ENCODE measurements at regions not wholly inside any gene's neighbourhood (a gene's known extent, or its start where the extent isn't known, plus 50 kb on each side); places are given as distances from the start of the nearest gene placed in this dataset.
"Not testable (repeated sequence)": the region's sequence is repeated elsewhere in the genome, so short reads cannot be mapped to it uniquely, and the experiment has no call there.

DNA sequence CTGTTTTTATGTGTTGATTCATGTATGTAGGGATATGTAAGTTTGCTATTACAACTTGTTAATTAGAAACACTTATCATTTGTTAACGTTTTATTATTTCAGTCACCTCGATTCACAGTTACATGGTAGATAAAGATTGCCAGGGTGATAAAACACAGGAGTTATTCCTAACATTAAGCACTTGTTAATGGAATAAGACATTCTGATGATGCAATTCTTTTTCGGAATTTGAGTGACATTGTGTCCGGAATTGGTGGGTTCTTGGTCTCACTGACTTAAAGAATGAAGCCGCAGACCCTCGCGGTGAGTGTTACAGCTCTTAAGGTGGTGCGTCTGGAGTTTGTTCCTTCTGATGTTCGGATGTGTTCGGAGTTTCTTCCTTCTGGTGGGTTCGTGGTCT lies 624.0 kb upstream of the CITED2 start:
- DNase-seq: not testable (repeated sequence)

DNA sequence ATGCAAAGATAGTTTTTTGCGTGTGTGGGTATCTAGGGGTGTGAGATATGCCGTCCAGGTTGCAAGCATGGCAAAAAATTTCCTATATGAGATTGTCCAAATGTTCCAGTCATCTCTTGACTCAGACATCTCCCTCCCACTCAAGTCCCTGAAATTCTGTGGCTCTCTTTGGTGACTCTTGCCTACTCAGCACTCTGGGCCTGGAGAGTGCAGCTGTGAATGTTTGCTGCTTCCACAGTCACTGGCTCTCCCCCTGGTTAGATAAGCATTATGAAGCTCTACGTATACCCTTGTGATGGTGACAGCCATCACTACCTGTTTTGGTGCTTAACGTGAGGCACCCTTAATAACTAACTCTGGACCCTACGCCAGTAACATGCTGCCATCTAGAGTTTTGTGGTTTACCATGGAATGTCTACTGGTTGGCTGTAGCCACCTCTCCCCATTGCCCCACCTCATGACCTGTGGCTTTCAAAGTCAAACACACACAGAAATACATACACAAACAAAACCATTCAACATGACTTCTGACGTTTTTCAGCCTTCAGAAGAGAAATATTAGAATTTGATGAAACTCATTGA lies 621.9 kb upstream of the CITED2 start:
- no peak for DNase-seq

DNA sequence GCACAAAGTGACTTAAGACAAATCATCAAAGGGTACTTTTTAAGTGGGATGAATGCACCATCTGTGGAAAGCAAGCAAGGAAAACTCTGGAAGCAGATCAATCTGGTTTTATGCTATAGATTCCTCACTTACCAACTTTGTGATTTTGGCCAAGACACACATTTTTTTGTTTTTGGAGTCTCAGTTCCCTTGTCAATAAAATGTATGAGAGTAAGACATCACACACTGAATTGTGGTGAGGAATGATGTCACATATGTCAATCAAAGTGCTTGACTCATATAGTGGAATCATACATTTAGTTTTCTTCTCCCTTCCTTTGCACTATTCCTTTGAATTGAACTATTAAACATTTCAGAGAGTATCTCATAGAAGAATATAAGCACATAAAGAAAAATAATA lies 620.5 kb upstream of the CITED2 start:
- DNase-seq: no peak

DNA sequence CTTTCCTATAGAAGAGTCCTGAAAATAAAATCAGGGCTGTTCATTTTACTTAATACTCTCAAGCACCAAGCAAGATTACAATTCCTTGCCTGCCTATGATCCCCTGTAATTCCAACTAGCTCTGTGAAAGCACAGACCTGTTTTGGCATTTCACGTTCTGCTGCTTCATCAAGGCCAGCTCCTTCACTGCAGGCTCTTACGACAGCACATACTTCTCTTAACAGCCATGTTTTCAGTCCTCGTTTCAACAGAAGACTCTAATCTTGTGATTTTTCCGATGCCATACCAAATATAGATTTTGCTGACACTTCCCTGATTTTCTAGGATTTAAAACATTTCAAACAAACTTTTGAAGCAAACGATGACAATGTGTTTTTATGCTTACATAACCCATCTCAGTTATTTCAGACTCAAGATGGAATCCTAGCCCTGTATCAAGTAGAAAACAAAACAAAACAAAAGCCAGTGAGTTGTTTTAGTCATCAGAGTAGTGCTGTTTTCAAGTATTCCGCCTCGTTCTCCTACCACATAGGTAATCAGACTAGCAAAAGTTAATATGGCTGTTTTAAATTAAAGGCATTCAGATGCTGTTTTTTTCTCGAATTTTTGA lies 616.5 kb upstream of the CITED2 start:
- no peak for DNase-seq

DNA sequence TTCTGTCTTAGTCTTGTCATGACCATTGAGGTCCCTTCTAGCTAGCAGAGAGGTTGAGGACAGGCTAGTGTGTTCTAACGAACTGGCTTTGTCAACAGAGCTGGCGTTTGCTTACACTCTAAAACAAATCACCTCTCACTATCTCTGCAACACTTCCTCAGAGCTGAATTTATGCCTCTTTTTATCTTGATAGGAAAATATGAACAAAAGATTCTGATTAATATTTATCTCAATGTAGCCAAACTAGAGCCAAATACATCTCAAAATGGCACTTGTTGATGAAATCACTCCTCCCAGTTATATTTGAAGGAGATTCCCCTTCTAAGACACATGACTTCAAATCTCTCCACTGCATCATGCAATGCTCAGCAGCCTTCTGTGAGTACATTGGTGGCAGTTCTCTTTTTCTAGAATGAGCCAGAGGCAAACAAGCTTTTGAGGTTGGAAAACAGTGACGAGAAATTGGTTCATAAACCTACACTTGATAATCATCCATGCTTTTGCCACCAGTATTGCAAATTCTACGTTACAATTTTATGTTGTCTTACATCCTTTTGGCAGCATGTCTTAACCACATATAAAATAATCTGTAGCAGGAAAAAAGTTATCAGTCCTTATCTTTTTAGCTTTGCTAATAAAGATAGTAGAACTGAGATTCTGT lies 615.7 kb upstream of the CITED2 start:
- DNase-seq: no peak

DNA sequence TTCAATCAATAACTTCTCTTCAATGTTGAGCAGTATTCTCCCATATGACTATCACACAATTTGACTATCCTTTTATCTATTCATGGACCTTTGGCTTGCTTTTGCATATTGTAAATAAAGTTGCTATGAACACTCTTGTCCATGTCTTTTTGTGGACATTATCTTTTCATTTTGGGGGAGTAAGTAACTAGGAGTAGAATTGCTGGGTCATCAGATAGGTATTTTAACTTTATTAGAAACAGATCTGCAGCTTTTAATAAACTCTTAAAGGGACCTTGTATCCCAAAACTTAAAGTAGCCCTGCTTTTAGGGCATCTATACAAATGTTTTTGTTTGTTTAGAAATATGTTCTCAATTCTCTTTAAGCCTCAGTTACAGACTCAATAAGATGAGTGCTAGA lies 614.2 kb upstream of the CITED2 start:
- no peak for DNase-seq

DNA sequence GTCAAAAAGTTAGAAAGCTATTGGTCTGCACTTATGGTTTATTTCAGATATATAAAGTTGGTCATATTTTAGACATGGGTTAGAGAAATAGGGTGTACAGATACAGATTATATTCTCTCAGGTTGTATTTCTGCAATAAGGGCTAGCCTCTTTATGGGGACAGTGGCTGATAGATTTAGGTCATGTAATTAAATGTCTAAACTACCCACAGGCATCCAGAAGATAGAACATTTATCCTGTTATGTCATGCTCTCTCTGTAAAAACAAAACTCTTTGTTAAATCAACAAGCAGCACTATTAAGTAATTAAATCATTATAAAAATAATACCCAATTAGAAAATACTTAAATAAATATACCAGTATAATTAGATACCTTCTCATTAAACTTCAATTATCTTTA lies 612.6 kb upstream of the CITED2 start:
- no peak for DNase-seq

DNA sequence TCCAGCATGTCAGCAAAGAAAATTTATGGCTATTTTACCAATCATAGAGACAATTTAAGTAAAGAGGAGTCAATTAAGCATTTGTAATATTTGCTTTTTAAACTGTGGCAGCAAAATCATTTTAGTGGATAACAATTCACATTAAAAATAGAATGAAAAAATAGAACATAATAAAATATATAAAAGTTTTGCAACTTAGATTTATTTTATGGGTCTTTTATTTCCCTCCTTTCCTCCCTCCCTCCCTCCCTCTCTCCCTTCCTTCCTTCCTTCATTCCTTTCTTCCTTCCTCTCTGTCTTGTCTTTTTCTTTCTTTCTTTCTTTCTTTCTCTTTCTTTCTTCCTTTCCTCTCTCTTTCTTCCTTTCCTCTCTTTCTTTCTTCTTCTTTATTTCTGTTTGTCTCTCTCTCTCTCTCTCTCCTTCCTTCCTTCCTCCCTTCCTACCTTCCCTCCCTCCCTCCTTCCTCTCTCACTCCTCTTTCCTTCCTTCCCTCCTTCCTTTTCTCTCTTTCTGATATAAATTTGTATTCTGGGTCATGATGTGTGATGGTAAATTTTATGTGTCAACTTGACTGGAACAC lies 610.9 kb upstream of the CITED2 start:
- DNase-seq: no peak

DNA sequence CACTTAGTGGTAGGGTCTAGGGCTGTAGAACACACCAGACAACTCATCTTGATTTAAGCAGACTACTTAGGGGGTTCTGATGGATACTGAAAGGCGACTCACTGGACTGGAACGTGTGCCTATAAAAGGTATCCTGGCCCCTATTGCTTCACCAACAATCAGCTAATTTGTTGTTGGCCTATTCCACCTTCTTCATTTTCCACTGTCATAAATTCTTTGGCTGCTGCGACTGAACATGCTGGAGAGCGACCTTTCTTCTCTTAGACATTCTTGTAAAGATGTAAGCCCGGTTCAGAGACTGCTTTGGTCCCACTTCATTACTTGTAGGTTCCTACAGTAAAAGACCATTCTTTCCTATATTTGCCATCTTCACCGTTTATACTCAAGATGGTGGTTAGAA lies 609.9 kb upstream of the CITED2 start:
- no peak for DNase-seq

DNA sequence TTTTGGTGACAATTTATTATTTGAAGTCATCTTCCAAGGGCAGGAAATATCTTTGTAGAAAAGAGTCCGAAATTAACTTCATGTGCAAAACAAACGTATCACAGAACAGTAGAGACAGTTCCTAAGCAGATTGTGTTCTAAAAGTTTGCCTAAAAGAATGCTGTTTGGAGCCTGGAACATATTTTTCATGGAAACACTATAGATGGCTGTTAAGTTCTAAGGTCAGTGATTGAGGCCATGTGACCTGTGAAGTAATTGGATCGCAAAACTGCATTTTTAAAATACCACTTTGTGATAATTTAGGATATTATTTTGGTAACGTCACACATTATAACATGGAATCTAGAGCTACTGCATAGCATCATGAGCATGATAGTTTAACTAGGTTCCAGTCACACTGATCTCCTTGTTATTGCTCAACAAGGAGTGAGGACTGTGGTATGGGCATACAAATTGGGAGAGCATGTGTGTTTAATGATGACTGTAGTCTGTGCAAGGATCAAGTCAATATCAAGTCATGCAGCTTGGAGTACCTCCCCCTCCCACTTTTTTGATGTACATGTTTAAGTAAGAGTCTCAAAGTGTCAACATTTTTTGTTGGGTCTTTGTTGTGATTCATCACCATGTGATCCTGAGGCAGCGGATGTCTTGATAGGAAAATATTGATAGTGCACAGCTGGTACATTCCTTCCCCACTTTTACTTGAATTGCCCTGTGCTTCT lies 609.3 kb upstream of the CITED2 start:
- DNase-seq: no peak

DNA sequence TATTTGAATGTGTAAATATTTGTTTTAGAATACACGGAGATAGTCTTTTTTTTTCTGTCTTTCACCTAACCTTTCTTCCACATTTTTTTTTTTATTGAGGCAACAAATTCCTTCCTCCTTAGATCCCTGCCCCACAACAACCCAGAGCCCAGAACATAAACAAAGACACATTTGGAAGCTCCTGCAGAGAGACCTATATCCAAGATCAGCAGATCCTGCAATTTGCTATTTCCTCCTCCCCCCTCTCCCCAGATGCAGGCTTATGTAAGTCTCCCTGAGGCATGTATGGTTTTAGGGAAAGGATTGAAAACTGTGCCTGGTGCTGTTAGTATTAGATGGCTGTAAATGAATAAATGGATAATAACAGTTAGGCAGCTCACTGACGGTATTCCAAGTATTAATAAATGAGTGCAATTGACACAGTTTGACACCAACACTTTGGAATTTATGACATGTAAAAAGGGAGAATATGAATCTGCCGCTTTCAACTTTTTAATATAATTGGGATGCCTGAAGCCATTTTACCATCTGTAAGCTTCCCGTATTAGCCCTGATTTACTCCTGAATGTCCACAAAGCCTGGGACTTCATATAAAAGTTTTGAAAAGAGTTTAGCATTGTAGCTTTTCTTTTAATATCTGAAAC lies 608.3 kb upstream of the CITED2 start:
- no peak for DNase-seq

DNA sequence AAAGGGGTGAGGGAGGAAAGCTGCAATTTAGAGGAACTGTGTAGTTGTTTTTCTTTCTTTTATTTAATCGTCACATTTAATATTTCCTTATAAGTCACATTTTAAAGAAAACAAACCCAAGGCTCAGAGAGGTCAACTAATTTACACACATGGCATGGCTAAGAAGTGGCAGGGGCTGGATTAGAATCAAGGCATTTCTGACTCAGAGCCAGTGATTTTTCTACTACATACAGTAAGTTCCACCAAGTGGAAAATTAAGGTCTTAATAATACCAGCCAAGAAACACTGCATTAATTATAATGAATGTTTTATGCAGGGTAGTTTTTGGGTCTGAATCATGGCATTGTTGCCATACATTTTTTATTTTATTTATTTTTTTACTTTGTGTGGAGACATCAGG lies 607.7 kb upstream of the CITED2 start:
- DNase-seq: no peak

DNA sequence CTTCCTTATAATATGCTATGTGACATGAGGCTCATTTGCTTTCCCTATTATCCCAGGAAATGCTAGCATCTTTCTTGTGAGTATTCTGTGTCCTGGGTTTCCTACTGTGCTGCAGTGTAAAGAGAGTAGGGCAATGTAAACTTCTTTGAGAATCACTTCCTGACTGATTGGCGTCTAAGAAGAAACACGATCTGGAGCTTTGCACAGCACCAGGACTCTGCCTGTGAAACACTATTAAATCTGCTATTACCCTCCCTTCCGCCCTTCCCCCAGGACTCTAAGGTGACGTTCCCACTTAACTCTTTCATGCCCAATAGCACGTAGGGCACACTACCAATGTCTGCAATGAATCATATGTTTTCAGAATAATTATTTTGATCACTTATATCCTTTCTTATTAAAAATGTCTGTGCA lies 607.3 kb upstream of the CITED2 start:
- DNase-seq: no peak

DNA sequence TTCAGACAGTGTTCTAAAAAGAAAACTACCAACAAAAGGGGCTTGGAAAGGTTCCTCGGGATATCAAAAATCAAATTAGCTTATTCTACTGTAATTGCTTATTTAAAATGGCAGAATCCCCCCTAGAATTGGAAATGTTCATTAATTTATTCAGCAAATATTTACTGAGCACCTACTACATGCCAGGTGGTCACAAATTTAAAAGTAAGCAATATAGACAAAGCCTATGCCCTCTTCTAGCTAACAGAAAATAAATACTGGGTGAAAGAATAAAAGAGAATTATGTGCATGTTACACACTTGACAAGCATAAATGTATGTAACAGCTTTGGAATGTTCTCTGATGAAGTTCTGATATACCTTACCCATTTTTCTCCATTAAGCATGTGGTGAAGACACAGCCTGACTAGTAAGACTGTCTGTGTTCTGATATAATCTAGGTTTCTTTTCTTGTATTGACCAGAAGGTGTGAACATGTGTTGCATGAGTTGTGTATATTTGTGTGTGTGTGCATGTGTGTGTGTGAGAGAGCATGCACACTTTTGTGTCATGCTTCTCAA lies 606.7 kb upstream of the CITED2 start:
- no peak for DNase-seq

DNA sequence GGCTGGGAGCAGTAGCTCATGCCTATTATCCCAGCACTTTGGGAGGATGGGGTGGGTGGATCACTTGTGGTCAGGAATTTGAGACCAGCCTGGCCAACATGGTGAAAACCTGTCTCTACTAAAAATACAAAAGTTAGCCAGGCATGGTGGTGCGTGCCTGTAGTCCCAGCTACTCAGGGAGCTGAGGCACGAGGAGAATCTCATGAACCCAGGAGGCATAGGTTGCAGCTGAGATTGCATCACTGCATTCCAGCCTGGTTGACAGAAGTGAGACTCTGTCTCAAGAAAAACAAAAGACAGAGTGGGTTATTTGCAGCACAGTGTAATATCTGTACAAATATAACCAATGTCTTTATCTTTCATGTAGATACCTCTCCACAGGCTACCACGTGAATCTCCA lies 606.2 kb upstream of the CITED2 start:
- not testable (repeated sequence) for DNase-seq

DNA sequence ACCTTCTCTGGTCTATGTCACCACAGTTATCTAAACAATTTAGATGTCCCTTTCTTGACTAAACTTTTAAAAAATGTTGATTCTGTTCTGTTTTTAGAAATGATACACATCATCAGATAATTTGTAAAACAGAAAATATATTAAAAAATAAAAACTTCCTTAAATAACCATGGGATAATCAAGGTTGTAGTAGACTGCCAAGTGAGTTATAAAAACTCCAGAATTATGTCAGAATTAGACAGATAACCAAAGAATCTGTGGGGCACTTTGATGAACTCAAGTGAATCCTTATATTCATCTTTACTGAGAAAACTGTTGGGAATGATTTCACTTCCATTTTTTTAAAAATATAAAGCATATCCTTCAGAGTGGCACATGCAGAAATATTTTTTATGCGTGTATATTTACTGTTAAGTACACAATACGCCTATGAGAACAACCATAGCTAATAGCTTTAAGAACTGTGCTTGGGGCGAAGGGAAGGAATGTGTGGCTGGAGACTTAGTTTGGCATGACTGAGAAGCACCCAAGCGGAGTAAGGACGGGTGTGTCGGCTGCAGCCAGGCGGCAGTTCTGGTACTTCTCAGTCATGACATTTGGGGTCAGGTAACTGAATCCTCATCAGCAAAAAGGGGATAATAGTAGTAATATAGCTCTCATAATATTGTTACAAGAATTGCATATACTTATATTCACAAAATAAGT lies 604.7 kb upstream of the CITED2 start:
- DNase-seq: no peak

DNA sequence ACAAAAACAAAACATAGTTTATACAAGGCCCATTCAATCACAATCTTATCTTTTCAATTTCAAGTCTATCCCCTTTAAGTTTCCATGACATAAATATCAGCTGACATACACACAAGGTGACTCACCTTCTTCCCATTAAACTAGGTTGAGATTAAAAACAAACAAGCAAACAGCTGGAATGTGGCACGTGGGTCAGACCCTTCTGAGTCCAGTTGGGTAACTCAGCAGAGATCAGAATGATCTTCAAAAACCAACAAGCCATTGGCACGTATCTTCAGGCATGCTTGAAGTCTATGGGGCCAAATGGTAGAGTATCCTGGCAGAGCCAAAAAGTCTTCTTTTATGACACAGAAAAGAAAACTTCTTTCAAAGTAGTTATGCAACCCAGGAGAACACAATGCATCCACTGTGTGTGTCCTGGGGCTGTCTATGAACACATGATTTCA lies 603.5 kb upstream of the CITED2 start:
- DNase-seq: no peak

DNA sequence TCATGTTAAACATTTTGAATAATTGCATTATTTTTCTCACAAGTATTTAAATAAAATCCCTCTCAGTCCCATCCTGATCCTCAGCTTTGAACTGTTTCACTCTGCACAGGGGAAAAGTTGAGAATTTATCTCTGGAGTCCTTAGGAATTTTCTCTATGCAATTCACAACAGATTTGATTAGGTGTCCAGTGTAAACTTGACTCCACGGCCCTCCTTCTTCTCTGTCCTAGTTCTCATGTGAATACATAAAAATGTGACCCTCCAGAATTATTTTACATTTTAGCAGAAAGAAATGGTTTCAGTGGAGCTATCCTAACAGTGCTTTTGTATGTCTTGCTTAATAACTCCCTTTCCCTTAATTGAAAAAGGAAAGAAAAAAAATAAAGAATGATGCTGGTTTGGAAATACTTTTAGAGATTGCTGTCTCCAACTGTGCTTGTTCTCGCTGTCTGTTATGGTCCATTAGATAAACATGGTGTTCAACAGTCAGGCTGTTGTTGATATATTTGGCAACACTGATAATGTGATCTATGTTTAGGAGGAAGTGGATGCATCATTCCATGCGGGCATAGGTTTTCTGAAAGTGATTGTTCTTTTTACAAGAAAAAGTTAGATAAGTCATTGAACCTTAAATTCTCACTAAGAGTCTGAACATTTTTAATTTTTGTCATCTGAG lies 599.4 kb upstream of the CITED2 start:
- no peak for DNase-seq

DNA sequence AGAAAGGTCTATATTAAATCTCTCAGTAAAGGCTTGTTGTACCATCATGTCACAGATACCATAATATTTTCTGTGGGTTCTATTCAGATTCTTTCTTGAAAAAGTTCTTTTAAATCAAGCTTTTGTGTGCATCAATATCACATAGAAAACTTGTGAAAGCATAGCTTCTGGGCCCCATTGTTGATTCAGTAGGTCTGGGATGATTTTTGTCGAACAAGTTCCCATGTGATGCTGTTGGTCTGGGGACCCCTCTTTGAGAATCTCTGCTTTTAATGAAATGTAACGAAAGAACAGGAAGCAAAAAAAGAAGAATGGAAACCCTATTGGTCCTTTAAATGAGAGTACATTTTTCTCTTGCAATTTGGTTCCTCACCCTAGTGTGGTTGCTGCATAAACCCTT lies 597.7 kb upstream of the CITED2 start:
- no peak for DNase-seq

DNA sequence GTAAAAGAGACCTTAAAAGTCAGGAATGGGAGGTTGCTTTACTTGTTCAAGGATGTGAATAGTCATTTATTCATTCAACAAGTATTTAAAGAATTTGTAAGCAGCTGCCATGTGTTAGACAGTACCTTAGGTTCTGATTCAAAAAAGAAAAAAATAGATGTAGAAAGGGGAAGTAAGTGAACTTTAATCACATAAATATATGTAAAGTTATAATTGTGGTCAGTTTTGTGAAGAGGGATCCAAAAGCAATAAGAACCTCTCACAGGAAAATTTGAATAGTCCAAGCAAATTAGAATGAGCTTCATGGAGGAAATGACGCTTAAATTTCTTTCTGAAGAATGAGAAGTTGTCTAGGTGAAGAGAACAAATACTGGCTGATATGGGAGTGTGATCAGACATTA lies 596.1 kb upstream of the CITED2 start:
- no peak for DNase-seq

DNA sequence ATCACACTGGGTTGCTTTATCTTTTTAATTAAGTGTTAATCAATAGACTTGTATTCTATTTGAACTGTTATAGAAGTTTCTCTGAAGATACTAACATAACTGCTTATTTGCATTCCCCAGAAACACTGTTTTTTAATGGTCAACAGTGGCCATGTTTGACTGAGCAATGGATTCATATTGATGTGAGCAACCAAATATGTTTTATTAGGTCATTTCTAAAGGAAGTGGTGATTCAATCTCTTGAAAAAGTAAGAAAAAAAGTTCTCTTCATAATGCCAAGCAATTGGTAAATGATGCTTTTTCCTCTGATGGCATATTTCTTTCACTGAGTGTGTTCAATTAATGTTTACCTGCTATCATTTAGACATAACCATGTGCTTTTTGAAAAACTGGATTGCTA lies 593.0 kb upstream of the CITED2 start:
- no peak for DNase-seq

DNA sequence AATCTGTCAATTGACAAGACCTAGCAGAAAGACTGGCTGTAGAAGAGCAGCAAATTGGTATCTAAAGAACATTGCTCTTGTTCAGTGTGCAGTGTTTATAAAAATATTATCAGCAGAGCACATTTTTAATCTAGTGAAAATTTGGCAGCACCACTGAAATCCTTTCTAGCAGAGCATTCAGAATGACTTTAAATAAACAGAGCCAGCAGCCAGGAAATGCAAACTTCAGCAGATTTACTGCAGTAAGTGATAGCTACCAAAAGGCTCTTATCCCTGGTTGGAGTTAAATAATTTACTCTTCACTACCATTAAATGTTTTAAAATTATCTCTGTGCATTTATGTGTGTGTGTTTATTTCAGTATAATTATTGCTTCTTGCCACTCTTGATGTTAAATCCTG lies 590.9 kb upstream of the CITED2 start:
- DNase-seq: no peak

Data from CD4-positive, alpha-beta T cell treated with Interleukin-21 for 1 hour (primary cell).